ENCODE measurements at regions not wholly inside any gene's neighbourhood (a gene's known extent, or its start where the extent isn't known, plus 50 kb on each side); places are given as distances from the start of the nearest gene placed in this dataset.

- intact Hi-C loops (cut with DNase I; ENCODE audit: low total_unique reads), result no loop called here
- no peak for DNase-seq (ENCODE audit: low spot score in 2 of 2)
- WGBS, 2 donors, result 68 to 72% methylated on average over 2 of the region's 2 CpGs
- H3K4me3 ChIP-seq (ENCODE audit: low read depth, poor library complexity, severe bottlenecking), result no peak overlapping the region
- TF ChIP-seq CTCF (IDR thresholded peaks at IDR 0.05) (no peak), POLR2A (IDR thresholded peaks at IDR 0.05) (no peak)
Observed at GRCh38 chr11:87555101-87555500, 517.4 kb downstream of the TMEM135 start.

GRCh38 chr11:87548797-87549196 is 511.1 kb downstream of the TMEM135 start:
- no peak for DNase-seq (ENCODE audit: low spot score in 2 of 2)
- WGBS, 2 donors, result 92 to 95% methylated on average over 3 of the region's 3 CpGs
- TF ChIP-seq CTCF (IDR thresholded peaks at IDR 0.05) (no peak), POLR2A (IDR thresholded peaks at IDR 0.05) (no peak)
- intact Hi-C loops (cut with DNase I; ENCODE audit: low total_unique reads), result no loop called here
- no peak overlapping the region for H3K4me3 ChIP-seq (ENCODE audit: low read depth, poor library complexity, severe bottlenecking)

GRCh38 chr11:87545858-87546257 is 508.1 kb downstream of the TMEM135 start:
- 65 to 85% methylated on average over 1 of the region's 1 CpG for WGBS, 2 donors
- TF ChIP-seq CTCF (IDR thresholded peaks at IDR 0.05) (no peak), POLR2A (IDR thresholded peaks at IDR 0.05) (no peak)
- no peak overlapping the region for H3K4me3 ChIP-seq (ENCODE audit: low read depth, poor library complexity, severe bottlenecking)
- DNase-seq (ENCODE audit: low spot score in 2 of 2), result no peak
- intact Hi-C loops (cut with DNase I; ENCODE audit: low total_unique reads), result no loop called here

- TF ChIP-seq CTCF (IDR thresholded peaks at IDR 0.05) (no peak), POLR2A (IDR thresholded peaks at IDR 0.05) (no peak)
- intact Hi-C loops (cut with DNase I; ENCODE audit: low total_unique reads), result no loop called here
- H3K4me3 ChIP-seq (ENCODE audit: low read depth, poor library complexity, severe bottlenecking), result no peak overlapping the region
- 72 to 80% methylated on average over 1 of the region's 1 CpG for WGBS, 2 donors
- DNase-seq (ENCODE audit: low spot score in 2 of 2), result no peak
Observed at GRCh38 chr11:87539596-87539995, 501.9 kb downstream of the TMEM135 start.

- no peak for DNase-seq (ENCODE audit: low spot score in 2 of 2)
- no peak overlapping the region for H3K4me3 ChIP-seq (ENCODE audit: low read depth, poor library complexity, severe bottlenecking)
- 83 to 89% methylated on average over 4 of the region's 4 CpGs for WGBS, 2 donors
- intact Hi-C loops (cut with DNase I; ENCODE audit: low total_unique reads), result no loop called here
- no peak for TF ChIP-seq CTCF (IDR thresholded peaks at IDR 0.05)
- no peak for TF ChIP-seq POLR2A (IDR thresholded peaks at IDR 0.05)
Observed at GRCh38 chr11:87536565-87536964, 498.8 kb downstream of the TMEM135 start.

GRCh38 chr11:87536016-87536415 is 498.3 kb downstream of the TMEM135 start:
- DNase-seq (ENCODE audit: low spot score in 2 of 2), result no peak
- H3K4me3 ChIP-seq (ENCODE audit: low read depth, poor library complexity, severe bottlenecking), result no peak overlapping the region
- intact Hi-C loops (cut with DNase I; ENCODE audit: low total_unique reads), result no loop called here
- no peak for TF ChIP-seq POLR2A (IDR thresholded peaks at IDR 0.05)
- TF ChIP-seq CTCF (IDR thresholded peaks at IDR 0.05), result no peak
- WGBS, 2 donors, result 73 to 89% methylated on average over 2 of the region's 2 CpGs

Measured in lower leg skin (tissue), 4 donors.